Right hindlimb (tissue), 1 donor: ENCODE measurements at regions not wholly inside any gene's neighbourhood (a gene's known extent, or its start where the extent isn't known, plus 50 kb on each side); places are given as distances from the start of the nearest gene placed in this dataset.

Experiments used
- DNase-seq: peaks from one replicate; pipeline ENCODE4 v3.0.0-alpha.2; 2018

DNA sequence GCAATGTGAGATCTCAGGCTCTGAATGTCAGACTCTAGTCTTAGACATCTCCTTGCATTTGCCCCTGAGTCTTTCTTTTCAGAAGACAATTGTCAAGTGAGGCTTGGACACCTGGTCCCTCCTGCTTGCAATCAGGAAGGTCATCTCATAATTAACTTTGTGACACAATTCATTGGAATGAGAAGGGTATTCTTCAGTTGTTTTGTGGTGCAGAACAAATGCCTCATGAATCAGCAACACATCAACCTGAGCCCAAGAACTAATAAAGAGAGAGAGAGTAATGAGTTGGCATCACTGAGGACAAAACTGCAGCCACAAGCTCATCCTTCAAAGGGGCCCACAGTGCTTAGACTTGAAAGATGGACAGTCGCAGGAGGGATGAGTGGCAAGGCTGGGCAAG lies 375.8 kb downstream of the INSC start:
- DNase-seq = no peak

DNA sequence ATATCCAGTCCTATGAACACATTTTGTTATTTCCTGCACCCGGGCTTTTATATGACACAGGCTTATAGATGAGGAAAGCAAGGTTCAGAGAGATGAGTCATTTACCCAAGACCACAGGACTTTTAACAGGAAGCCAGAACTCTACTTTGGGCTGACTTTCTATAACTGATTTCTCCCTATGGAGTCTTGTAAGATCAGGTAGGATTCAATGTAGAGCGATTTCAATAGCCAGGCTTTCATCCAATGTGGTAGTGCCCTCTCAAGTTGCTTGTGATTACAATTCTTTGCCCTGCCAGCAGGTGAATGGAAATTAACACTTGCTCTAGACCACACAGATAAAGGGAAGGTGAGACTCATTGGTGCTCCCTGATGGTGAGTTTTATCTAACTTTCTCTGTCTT lies 378.3 kb downstream of the INSC start:
- no peak for DNase-seq

DNA sequence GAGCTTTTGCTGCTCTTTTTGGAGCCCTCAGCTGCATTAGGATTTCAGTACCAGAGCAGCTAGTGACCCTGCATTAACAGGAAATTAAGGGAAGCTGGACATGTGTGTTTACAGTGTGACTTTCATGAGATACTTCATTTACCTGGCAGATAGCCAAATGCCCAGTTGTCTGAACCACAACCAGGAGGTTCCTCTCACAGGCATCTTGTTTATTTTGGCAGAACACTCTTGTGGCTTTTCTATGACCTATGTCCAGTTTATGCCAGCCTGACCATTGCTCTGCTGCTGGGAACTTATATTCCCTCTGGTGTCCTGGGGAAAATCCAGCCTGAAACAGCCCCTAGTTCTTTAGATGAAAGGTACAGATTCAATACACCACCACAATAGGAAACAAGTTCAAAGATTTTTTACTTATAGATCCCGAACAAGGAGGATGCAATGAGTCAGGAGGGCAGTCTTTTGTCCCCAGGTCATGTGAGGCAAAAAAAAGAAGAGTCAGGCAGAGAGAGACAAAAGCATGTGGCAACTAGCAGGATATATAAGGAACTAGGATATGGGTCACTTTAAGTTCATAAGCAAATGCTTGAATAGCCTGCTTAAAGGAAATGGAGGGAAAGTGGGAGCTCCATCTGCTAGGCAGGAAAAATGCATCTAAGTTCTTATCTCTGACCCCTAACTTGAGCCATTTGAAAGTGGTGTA lies 379.3 kb downstream of the INSC start:
- peak; percentile 19 for DNase-seq

DNA sequence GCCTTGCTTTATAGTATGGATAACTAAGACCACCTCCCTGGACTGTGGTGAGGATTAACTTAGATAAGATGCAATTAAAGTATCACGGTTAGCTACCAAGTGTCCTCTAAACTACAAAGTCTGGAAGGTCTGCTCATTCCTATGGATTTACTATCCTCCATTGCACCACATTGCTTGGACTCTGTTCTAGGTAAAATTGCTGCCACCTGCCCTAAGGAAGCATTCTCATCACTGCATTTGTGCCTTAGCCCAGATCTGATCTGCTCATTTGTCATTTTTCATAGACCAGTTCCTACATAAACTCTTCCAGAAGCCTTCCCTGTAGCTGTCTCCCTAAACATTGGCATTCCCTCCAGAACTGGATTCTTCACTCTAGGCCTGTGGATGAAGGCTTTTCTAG lies 380.0 kb downstream of the INSC start:
- no peak for DNase-seq

DNA sequence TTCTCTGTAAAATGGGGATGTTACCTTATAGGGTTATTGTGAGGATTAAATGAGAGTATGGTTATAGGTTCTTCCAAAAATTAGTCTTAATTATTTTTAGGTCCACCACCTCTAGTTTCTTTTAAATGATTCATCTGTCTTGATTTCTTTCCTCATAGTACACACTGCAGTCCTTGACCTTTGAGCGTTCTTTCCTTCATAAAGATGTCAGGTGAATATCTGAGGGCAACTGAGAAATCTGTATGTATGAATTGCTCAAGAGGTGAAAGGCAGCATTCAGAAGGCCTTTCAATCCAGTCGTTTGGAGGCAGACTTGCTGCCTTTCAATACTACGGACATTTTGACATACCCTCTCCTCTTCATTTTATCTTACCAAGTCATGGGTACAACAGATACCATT lies 380.7 kb downstream of the INSC start:
- no peak for DNase-seq

DNA sequence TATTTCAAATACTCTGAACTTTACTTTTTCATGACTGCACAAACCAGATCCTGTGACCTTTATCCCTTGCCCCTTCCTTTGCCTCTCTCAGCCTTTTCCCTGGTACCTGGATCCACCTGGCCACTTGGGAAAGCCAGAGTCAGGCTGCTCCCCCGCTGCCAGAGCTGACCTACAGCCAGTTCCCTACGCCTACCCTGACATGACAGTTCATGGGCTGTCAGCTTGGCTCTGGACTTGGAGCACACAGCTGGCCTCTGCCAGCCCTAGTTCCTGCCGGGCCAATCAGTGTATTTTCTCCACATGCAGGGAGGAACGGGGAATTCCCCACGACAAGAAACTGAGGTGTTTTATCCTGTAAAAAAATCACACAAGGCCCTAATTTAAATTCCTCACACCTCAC lies 382.6 kb downstream of the INSC start:
- DNase-seq = no peak

DNA sequence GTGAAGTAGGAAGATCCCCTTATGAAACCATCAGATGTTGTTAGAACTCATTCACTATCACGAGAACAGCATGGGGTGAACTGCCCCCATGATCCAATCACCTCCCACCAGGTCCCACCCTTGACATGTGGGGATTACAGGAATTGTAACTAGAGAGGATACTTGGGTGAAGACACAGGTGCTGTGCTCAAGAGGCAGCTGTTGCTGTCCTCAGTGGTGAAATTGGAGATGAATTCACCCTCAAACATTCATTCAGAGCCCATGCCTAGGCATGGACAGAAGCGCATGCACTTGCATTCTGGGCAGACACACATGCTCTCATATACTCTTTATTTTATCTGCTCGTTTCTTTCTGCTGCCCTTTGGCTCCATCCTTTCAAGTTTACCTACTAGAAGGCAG lies 385.0 kb downstream of the INSC start:
- no peak for DNase-seq

DNA sequence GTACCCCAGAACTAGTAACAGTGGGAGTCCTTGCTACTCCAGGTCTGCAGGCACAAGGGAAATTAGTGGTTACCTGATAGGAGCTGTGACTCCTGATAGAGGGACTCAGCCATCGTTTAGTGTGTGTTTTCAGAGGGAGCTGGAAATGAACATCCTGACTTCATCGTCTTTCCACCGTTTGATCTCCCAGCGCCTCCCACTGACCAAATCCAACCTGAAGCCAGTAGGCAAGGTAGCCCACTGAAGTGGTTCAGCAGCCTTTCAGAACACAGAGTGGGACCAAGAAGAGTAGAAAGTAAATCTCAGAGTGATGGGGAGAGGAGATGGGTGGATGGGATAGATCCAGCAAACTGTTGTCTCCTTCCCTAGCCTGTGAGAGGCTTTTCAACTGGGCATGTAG lies 385.9 kb downstream of the INSC start:
- DNase-seq = no peak

DNA sequence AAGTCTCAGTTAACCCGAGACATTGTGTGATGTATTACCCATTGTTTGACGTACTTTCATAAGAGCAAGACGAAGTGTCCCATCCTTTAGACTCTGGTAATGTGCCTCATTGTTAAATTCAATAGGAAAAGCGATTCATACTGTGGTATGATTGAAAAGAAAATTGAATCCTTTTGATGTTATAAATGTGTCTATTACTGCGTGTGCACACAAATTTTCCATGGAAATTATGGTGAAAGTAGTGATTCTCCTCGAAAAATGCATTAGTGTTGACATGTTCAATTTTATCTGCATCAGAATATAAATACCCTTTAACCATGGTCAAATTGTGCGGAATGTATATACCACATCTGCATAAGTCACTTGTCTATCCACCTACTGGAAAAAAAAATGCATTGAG lies 386.8 kb downstream of the INSC start:
- DNase-seq = no peak

DNA sequence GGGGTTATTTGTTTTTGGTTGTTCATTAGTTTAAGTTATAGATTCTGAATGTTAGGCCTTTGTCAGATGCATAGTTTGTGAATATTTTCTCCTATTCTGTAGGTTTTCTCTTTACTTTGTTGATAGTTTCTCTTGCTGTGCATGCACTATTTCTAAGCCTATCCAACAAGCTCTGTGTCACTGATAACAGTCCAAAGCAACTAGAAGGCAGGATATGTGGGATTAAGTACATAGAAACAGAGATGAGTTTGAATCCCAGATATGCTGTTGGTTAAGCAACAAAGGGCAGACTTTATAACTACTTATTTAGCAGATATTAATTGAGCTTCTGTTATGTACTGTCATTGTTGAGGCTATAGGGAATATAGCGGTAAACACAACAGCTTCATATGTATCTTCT lies 390.4 kb downstream of the INSC start:
- no peak for DNase-seq

- peak; percentile 25 for DNase-seq
These were observed 392.9 kb downstream of the INSC start for GRCh38 chr11:15507592-15507991.

GRCh38 chr11:15509082-15509481 lies 394.4 kb downstream of the INSC start:
- no peak for DNase-seq

DNA sequence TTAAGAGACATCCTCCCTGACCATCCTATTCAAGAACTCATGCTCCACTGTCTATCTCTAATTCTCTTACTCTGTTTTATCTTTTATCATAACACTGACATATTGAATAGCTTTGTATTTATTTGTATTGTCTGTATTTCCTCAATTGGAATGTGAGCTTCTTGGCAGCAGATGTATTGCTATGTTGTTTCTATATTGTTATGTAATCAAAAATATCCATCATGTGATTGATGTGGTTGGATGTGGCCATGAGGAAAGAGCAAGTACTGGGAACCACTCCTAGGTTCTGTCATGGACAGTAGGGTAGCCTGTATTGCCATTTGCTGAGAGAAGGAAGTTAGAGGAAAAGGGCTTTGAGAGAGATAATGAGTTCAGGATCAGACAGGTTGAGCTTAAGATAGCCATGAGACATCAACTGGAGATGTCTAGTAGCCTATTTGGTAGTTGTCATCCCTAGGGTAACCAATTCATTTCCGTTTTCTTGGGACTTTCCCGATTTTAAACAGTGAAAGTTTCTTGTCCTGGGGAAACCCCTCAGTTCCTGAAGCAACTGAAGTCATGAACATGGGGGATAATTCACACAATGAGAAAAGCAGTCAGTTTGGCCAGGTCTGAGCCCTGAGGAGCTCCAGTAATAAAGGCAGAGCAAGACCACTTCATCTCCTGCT lies 404.5 kb downstream of the INSC start:
- no peak for DNase-seq

- no peak for DNase-seq
These were observed 405.2 kb downstream of the INSC start for GRCh38 chr11:15519911-15520310.

DNA sequence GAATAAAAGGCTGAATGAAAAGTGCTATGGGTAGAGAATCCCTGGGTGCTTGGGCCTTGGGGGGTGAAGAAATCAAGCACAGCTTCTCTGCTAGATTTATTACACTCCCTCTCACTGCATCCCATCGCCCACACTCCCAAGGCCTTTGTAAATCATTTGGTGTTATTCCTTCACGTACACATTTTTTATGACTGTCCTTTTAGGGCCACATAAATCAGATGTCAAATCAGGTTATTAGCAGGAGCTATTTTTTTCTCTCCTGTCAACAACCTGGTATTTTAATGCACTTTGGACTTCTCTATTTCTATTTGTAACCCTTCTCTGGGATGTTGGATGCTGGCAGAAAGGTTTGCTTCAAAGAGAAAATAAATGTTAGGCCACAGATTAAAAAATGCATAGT lies 408.8 kb downstream of the INSC start:
- no peak for DNase-seq

DNA sequence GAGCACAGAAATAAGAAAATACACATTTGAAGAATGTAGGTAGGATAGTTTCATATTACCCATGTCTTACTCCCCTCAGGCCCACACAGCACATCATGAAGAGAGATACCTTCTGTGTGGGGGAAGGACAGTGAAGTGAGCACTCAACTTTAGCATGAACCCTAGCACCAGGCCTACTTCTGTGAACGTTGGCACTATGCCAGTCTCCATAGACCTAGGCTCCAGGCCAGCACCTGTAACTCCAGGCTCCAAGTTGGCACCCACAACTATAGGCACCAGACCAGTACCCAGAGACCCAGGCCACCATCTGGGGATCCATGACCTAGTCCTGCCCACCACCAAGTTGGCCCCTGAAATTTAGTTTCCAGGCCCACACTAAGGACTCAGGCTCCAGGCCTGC lies 410.9 kb downstream of the INSC start:
- no peak for DNase-seq

DNA sequence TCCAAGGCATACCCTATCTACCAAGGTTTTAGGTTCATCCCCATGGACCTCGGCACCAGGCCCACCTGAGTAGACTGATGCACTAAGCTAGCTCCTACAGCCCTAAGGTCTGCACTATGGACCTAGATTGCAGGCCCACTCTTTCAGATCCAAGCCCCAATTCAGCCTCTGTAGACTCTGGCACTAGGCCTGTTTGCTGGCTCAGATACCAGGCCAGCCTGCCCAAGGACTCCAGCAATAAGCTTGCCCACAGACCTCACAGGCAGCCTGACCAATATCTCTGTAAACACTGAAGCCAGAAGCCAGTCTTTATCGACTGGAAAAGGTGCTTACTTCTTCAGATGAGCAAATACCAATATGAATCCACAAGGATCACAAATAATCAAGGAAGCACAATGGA lies 411.3 kb downstream of the INSC start:
- no peak for DNase-seq

- no peak for DNase-seq
These were observed 412.2 kb downstream of the INSC start for GRCh38 chr11:15526859-15527450.

- DNase-seq = no peak
These were observed 417.7 kb downstream of the INSC start for GRCh38 chr11:15532432-15532831.

- no peak for DNase-seq
These were observed 419.5 kb downstream of the INSC start for GRCh38 chr11:15534266-15534665.

DNA sequence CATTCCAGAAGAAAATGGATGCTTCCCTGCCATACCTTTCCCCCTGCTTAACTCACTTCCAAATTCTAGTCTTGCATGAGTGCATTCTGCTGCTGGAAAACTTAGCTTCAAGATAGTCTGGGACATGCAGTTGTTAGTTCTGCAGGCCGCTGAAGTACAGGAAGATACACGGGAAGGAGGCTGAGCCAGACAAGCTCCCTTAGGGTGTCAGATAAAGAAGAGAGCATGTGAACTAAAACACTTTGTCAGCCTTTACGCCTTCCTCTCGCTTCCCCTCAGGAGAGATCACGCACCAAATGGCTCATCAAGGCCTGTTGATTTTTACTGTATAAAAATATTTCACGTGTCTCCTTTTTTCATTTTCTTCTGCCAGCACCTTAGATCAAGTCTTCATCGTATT lies 420.7 kb downstream of the INSC start:
- DNase-seq = no peak

DNA sequence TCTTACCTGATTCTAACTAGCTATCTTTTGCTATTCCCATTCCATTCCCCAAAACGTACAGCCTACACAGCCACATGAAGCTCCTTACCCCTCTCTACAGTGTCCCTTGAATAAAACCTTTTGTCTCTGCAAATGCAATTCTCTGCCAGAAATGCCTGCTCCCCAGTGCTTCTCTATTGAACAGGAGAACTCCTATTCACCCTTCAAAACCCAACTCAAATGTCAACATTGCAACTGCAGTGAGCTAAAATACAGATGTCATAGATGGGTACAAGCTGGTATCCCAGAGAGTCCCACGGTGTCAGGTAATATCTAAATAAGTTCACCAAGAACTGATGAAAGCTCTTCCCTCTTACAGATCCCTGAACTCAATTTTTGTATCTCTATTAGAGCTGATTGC lies 421.7 kb downstream of the INSC start:
- DNase-seq = no peak

- no peak for DNase-seq
These were observed 424.9 kb downstream of the INSC start for GRCh38 chr11:15539645-15540044.

GRCh38 chr11:15541079-15541478 lies 426.4 kb downstream of the INSC start:
- DNase-seq = no peak

DNA sequence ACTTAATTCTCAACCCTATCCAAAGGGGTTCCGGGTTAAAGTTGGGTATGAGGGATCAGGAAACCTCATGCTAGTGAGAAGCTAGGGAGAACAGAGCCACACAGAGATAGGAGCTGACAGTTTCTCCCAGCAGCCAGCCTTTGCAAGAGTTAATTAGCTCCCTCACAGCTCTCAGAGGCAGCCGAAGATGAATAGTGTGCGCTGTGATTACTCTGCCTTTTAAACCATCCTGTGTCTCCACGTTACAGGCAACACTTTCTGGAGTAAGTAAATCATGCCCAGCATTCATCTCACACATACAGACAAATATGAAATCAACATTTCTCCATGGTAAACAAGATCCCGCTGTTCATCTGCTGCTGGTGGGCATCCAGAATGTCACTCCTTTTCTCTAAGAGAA lies 429.6 kb downstream of the INSC start:
- DNase-seq = no peak
